ENCODE measurements at regions not wholly inside any gene's neighbourhood (a gene's known extent, or its start where the extent isn't known, plus 50 kb on each side); places are given as distances from the start of the nearest gene placed in this dataset.

DNA sequence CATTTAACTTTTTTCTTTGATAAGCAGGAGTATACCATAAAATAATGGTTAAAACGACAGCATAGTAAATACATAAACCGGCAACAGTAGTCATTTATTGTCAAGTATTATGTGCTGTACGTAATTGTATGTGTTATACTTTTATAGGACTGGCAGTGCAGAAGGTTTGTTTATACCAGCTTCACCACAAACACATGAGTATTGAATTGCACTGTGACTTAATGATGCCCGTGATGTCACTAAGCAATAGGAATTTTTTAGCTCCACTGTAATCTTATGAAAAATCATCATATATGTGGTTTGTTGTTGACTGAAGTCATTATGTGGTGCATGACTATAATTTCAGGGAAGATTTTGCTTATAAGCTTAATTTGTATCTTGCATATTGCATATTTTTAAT is 424.6 kb downstream of the PABPC4L start:
- peaks cover 6% of the 10 kb centered on the region for H3K9me3 Mint-ChIP-seq
- no peak for DNase-seq (ENCODE audit: low read depth, low spot score)
- H3K4me1 Mint-ChIP-seq: peaks cover under 1% of the 10 kb centered on the region
- H3K27ac Mint-ChIP-seq (ENCODE audit: unreplicated experiment): no peak overlapping the region
- H3K27me3 Mint-ChIP-seq (ENCODE audit: low read depth): no peaks in the 10 kb centered on the region
- no peak overlapping the region for H3K4me3 Mint-ChIP-seq
- peaks cover 5% of the 10 kb centered on the region for H3K36me3 Mint-ChIP-seq (ENCODE audit: low read depth)
- no peak for TF ChIP-seq CTCF (conservative IDR thresholded peaks at IDR 0.05)

GRCh38 chr4:133776503-133776902 is 425.1 kb downstream of the PABPC4L start:
- DNase-seq (ENCODE audit: low read depth, low spot score): no peak
- no peaks in the 10 kb centered on the region for H3K27me3 Mint-ChIP-seq (ENCODE audit: low read depth)
- TF ChIP-seq CTCF (conservative IDR thresholded peaks at IDR 0.05): no peak
- H3K4me3 Mint-ChIP-seq: no peak overlapping the region
- peaks cover 5% of the 10 kb centered on the region for H3K36me3 Mint-ChIP-seq (ENCODE audit: low read depth)
- H3K4me1 Mint-ChIP-seq: no peaks in the 10 kb centered on the region
- peaks cover 8% of the 10 kb centered on the region for H3K9me3 Mint-ChIP-seq
- no peak overlapping the region for H3K27ac Mint-ChIP-seq (ENCODE audit: unreplicated experiment)

GRCh38 chr4:133775881-133776280 is 425.7 kb downstream of the PABPC4L start:
- no peak for TF ChIP-seq CTCF (conservative IDR thresholded peaks at IDR 0.05)
- H3K9me3 Mint-ChIP-seq: peaks cover 13% of the 10 kb centered on the region
- no peak overlapping the region for H3K4me3 Mint-ChIP-seq
- H3K27ac Mint-ChIP-seq (ENCODE audit: unreplicated experiment): no peak overlapping the region
- no peaks in the 10 kb centered on the region for H3K4me1 Mint-ChIP-seq
- H3K27me3 Mint-ChIP-seq (ENCODE audit: low read depth): no peaks in the 10 kb centered on the region
- H3K36me3 Mint-ChIP-seq (ENCODE audit: low read depth): peaks cover 5% of the 10 kb centered on the region
- no peak for DNase-seq (ENCODE audit: low read depth, low spot score)

- no peak for TF ChIP-seq CTCF (conservative IDR thresholded peaks at IDR 0.05)
- no peak for DNase-seq (ENCODE audit: low read depth, low spot score)
- no peak overlapping the region for H3K27ac Mint-ChIP-seq (ENCODE audit: unreplicated experiment)
- peaks cover 7% of the 10 kb centered on the region for H3K36me3 Mint-ChIP-seq (ENCODE audit: low read depth)
- no peaks in the 10 kb centered on the region for H3K4me1 Mint-ChIP-seq
- peaks cover 15% of the 10 kb centered on the region for H3K9me3 Mint-ChIP-seq
- no peak overlapping the region for H3K4me3 Mint-ChIP-seq
- no peaks in the 10 kb centered on the region for H3K27me3 Mint-ChIP-seq (ENCODE audit: low read depth)
Observed at GRCh38 chr4:133775469-133775868, 426.1 kb downstream of the PABPC4L start.

- H3K9me3 Mint-ChIP-seq: peaks cover 2% of the 10 kb centered on the region
- DNase-seq (ENCODE audit: low read depth, low spot score): no peak
- H3K4me3 Mint-ChIP-seq: no peak overlapping the region
- H3K4me1 Mint-ChIP-seq: no peaks in the 10 kb centered on the region
- no peaks in the 10 kb centered on the region for H3K36me3 Mint-ChIP-seq (ENCODE audit: low read depth)
- H3K27me3 Mint-ChIP-seq (ENCODE audit: low read depth): no peaks in the 10 kb centered on the region
- no peak for TF ChIP-seq CTCF (conservative IDR thresholded peaks at IDR 0.05)
- no peak overlapping the region for H3K27ac Mint-ChIP-seq (ENCODE audit: unreplicated experiment)
Observed at GRCh38 chr4:133759428-133759827, 442.2 kb downstream of the PABPC4L start.

- no peaks in the 10 kb centered on the region for H3K27me3 Mint-ChIP-seq (ENCODE audit: low read depth)
- TF ChIP-seq CTCF (conservative IDR thresholded peaks at IDR 0.05): no peak
- peaks cover 15% of the 10 kb centered on the region for H3K9me3 Mint-ChIP-seq
- DNase-seq (ENCODE audit: low read depth, low spot score): no peak
- H3K27ac Mint-ChIP-seq (ENCODE audit: unreplicated experiment): no peak overlapping the region
- no peaks in the 10 kb centered on the region for H3K4me1 Mint-ChIP-seq
- peaks cover 4% of the 10 kb centered on the region for H3K36me3 Mint-ChIP-seq (ENCODE audit: low read depth)
- no peak overlapping the region for H3K4me3 Mint-ChIP-seq
Observed at GRCh38 chr4:133741766-133742165, 459.8 kb downstream of the PABPC4L start.
